ENCODE measurements at regions not wholly inside any gene's neighbourhood (a gene's known extent, or its start where the extent isn't known, plus 50 kb on each side); places are given as distances from the start of the nearest gene placed in this dataset.

DNA sequence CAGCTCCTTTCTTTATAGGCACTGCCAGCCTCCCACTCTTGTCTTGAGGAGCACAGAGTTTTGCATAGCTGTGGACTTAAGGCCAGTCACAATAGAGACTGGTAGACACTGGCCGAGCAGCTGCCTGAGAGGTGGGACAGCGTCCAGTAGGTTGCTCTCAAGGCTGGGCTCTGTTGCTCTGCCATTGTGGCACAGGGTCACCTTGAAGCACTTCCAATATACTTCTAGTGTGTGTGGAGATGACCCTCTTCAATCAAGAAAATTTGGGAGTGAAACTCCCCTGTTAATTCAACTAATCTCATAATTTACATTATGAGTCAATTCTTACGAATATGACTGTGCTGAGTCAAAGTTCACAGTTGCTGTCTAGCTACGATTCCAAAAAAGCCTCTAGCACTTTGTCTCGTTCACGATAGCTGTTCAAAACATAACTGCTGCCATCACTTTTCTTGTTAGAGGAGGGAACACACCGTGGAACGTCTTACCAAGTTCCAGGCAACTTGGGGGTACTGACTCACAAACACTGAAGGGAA lies 636.2 kb downstream of the EPHA4 start:
- TF ChIP-seq, protein P1, sequence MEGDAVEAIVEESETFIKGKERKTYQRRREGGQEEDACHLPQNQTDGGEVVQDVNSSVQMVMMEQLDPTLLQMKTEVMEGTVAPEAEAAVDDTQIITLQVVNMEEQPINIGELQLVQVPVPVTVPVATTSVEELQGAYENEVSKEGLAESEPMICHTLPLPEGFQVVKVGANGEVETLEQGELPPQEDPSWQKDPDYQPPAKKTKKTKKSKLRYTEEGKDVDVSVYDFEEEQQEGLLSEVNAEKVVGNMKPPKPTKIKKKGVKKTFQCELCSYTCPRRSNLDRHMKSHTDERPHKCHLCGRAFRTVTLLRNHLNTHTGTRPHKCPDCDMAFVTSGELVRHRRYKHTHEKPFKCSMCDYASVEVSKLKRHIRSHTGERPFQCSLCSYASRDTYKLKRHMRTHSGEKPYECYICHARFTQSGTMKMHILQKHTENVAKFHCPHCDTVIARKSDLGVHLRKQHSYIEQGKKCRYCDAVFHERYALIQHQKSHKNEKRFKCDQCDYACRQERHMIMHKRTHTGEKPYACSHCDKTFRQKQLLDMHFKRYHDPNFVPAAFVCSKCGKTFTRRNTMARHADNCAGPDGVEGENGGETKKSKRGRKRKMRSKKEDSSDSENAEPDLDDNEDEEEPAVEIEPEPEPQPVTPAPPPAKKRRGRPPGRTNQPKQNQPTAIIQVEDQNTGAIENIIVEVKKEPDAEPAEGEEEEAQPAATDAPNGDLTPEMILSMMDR (IDR thresholded peaks at IDR 0.05; ENCODE audit: control extremely low read depth, extremely low read depth, low read depth, missing control alignments): no peak
- POLR2A ChIA-PET: no interaction called here
- CTCF ChIA-PET: no interaction called here

GRCh38 chr2:220936641-220937197 lies 635.4 kb downstream of the EPHA4 start:
- ChIA-PET CTCF (no interaction called here), POLR2A (no interaction called here)
- TF ChIP-seq, protein P1 (IDR thresholded peaks at IDR 0.05; ENCODE audit: control extremely low read depth, extremely low read depth, low read depth, missing control alignments): no peak
- no peak for DNase-seq (ENCODE audit: extremely low spot score)

More for the DNA sequence above, 636.2 kb downstream of the EPHA4 start:
- DNase-seq (ENCODE audit: extremely low spot score): no peak

GRCh38 chr2:220937245-220937644 lies 634.9 kb downstream of the EPHA4 start:
- ChIA-PET CTCF (no interaction called here), POLR2A (no interaction called here)
- DNase-seq (ENCODE audit: extremely low spot score): no peak
- TF ChIP-seq, protein P1 (IDR thresholded peaks at IDR 0.05; ENCODE audit: control extremely low read depth, extremely low read depth, low read depth, missing control alignments): no peak

DNA sequence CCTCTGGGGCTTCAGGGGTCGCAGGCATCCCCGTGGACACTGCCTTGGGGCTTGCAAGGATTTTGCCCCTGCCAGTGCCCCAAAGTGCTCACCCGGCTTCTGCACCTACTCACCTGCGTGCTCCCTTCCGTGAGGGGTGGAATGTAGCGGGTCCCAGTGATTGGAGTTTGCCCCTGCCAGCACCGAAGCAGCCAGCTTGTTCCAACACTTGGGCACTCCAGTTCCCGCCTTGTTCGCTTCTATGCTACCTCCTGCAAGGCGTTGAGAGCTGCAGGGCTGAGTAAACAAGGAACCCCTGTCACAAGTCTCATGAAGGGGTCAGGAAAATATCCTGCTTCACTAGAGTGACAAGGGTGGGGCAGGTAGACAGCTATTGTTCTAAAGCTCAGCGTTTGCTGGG lies 631.5 kb downstream of the EPHA4 start:
- POLR2A ChIA-PET: no interaction called here
- TF ChIP-seq, protein P1 (IDR thresholded peaks at IDR 0.05; ENCODE audit: control extremely low read depth, extremely low read depth, low read depth, missing control alignments): no peak
- CTCF ChIA-PET: interaction anchor here (1.9 kb wide), 1 partner anchor 9 kb away, joined by 6 read pairs; no protein-coding TSS in a partner anchor
- DNase-seq (ENCODE audit: extremely low spot score): no peak

- no peak for DNase-seq (ENCODE audit: extremely low spot score)
- CTCF ChIA-PET: interaction anchor here (1.3 to 1.9 kb wide), 3 partner anchors 10 to 42 kb away, joined by 3 to 6 read pairs (median 3); no protein-coding TSS in a partner anchor
- TF ChIP-seq, protein P1 (IDR thresholded peaks at IDR 0.05; ENCODE audit: control extremely low read depth, extremely low read depth, low read depth, missing control alignments): no peak
- POLR2A ChIA-PET: no interaction called here
Observed at GRCh38 chr2:220941683-220942082, 630.4 kb downstream of the EPHA4 start.

DNA sequence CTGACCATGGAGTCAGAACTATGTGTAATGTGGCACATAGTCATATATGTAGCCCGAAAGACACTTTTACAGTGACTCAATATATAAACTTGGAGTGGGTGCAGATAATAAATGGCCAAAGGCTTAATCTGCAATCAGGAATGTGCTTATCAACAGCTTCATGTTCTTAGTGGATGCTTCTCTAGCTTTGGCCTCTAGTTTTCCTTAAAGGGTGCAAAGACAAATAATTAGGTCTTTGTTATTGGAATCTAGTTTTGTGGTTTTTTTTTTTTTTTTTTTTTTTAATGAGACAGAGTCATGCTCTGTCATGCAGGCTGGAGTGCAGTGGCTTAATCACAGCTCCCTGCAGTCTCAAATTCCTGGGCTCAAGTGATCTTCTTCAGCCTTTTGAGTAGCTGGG lies 625.6 kb downstream of the EPHA4 start:
- CTCF ChIA-PET: interaction anchor here (2.1 kb wide), 1 partner anchor 15 kb away, joined by 4 read pairs; no protein-coding TSS in a partner anchor

More for the DNA sequence above, 625.6 kb downstream of the EPHA4 start:
- POLR2A ChIA-PET: no interaction called here
- TF ChIP-seq, protein P1 (IDR thresholded peaks at IDR 0.05; ENCODE audit: control extremely low read depth, extremely low read depth, low read depth, missing control alignments): no peak
- DNase-seq (ENCODE audit: extremely low spot score): no peak

Measured in GM10248 (cell line).